Adrenal gland (tissue), 9 donors: ENCODE measurements at regions not wholly inside any gene's neighbourhood (a gene's known extent, or its start where the extent isn't known, plus 50 kb on each side); places are given as distances from the start of the nearest gene placed in this dataset.

Experiments used
- DNase-seq, 7 donors: peaks; one replicate each; pipeline ENCODE4 v3.0.0-alpha.2; 2019 to 2020
- H3K27ac ChIP-seq, 5 donors: fragments of 200-600 bp; sonication (generic) in 4 of 5; 1 replicate in 3 of 5; 2 replicates in 2 of 5; pipeline versions ENCODE4 v1.5.1 to v1.8.0; 2016 to 2020; ENCODE audit warnings: mild to moderate bottlenecking in 1 of 5
- H3K27me3 ChIP-seq: fragments of 200-600 bp; 2 replicates; pipeline ENCODE4 v1.8.0; 2021
- H3K36me3 ChIP-seq, 2 donors: fragments of 200-600 bp; replicated peaks in 1 of 2; 1 replicate in 1 of 2; 2 replicates in 1 of 2; pipeline versions ENCODE4 v1.5.1 to v1.8.0; 2018 to 2022
- H3K4me1 ChIP-seq, 2 donors: fragments of 200-600 bp; replicated peaks in 1 of 2; 1 replicate in 1 of 2; 2 replicates in 1 of 2; pipeline versions ENCODE4 v1.5.1 to v1.8.0; 2018 to 2021
- H3K4me3 ChIP-seq, 4 donors: fragments of 200-600 bp; sonication (generic) in 3 of 4; one replicate each; pipeline ENCODE4 v1.5.1; 2016 to 2018
- H3K9me3 ChIP-seq, 3 donors: fragments of 200-600 bp; sonication (generic) in 1 of 3; replicated peaks in 1 of 3; 1 replicate in 2 of 3; 2 replicates in 1 of 3; pipeline versions ENCODE4 v1.5.1 to v1.8.0; 2016 to 2021
- POLR2A ChIP-seq, 2 donors: fragments of 450-650 bp; IDR thresholded peaks; one replicate each; pipeline ENCODE4 v1.6.1; 2017; ENCODE audit warnings: antibody characterized with exemption in 2 of 2, mild to moderate bottlenecking in 2 of 2, moderate library complexity in 1 of 2
- WGBS, 4 donors: extraction: QIAGEN DNeasy Blood & Tissue Kit in 2 of 4; methylation state at CpG; one replicate each; pipeline versions ENCODE4 v1.1.5 to v1.1.7; 2013 to 2017; 5-methylcytosine and 5-hydroxymethylcytosine counted together
- intact Hi-C, 2 donors: fragments of 100-400 bp; cut with DNase I; formaldehyde crosslinking; loops; one replicate each; pipeline versions ENCODE4 v1.14.1 to v1.15.0; 2022 to 2023
- TF ChIP-seq, protein P1 (sequence below), 6 experiments: fragments of 450-650 bp in 4 of 6; fragments of 200-600 bp in 2 of 6; sonication (generic) in 1 of 6; IDR thresholded peaks; 1 replicate in 5 of 6; 2 replicates in 1 of 6; pipeline versions ENCODE4 v1.5.1 to v1.8.0; 2016 to 2021; ENCODE audit warnings: antibody characterized with exemption in 6 of 6, mild to moderate bottlenecking in 2 of 6, moderate library complexity in 1 of 6
- donor health status: healthy with polysubstance abuse.
- donor health status: Bipolar disorder and iron deficiency.
- donor health status: DM: yes; HTN: yes; CAD: no.
- donor health status: DM: no; HTN: no; CAD: no.
- donor health status: DM: no; HTN: no; CAD: no.

DNA sequence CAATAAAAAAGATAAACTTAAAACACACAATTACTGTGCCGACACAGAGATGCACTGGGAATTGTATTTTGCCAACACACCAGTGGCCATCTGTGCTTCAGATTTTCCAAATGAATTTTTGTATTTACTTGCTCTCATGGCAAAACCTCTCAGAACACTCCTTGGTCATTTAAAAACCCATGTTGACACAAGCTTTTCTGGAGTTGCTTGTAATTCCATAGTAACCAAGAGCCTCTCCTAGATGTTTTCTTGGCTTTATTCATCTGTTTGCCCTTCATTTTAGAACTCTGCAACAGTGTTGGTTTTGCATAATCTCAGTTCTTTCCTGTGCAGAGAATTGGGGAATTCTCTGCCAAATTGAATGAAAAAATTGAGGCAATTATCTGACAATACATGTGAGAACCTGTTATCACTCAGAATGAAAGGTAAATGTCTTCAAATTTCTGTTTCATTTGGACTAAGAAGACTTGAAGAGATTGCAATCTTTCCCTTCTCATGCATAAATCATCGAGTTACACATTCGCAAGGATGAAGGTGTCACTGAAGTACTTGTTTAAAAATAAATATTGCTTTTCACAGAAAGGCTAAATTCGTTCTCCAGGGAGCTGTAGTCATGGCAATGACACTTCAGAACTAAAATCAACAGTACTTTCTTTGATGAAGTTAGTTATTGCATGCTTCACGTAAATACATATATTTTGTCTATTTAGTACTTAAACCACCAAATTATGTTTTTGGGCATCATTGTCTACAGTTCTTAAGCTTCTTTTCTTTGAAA is 301.8 kb upstream of the CTSO start:
- Histone ChIP-seq H3K27ac (no peak overlapping the region), H3K4me3 (no peak overlapping the region), H3K27me3 (no peaks in the 10 kb centered on the region), H3K36me3 (no peaks in the 10 kb centered on the region), H3K4me1 (no peaks in the 10 kb centered on the region), H3K9me3 (no peaks in the 10 kb centered on the region)
- no peak for DNase-seq
- WGBS, 4 donors: 41 to 47% (median 45%) methylated on average over 5 of the region's 5 CpGs
- TF ChIP-seq, protein P1, sequence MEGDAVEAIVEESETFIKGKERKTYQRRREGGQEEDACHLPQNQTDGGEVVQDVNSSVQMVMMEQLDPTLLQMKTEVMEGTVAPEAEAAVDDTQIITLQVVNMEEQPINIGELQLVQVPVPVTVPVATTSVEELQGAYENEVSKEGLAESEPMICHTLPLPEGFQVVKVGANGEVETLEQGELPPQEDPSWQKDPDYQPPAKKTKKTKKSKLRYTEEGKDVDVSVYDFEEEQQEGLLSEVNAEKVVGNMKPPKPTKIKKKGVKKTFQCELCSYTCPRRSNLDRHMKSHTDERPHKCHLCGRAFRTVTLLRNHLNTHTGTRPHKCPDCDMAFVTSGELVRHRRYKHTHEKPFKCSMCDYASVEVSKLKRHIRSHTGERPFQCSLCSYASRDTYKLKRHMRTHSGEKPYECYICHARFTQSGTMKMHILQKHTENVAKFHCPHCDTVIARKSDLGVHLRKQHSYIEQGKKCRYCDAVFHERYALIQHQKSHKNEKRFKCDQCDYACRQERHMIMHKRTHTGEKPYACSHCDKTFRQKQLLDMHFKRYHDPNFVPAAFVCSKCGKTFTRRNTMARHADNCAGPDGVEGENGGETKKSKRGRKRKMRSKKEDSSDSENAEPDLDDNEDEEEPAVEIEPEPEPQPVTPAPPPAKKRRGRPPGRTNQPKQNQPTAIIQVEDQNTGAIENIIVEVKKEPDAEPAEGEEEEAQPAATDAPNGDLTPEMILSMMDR (IDR thresholded peaks at IDR 0.05): no peak
- TF ChIP-seq POLR2A (IDR thresholded peaks at IDR 0.05): no peak
- intact Hi-C loops: no loop called here

DNA sequence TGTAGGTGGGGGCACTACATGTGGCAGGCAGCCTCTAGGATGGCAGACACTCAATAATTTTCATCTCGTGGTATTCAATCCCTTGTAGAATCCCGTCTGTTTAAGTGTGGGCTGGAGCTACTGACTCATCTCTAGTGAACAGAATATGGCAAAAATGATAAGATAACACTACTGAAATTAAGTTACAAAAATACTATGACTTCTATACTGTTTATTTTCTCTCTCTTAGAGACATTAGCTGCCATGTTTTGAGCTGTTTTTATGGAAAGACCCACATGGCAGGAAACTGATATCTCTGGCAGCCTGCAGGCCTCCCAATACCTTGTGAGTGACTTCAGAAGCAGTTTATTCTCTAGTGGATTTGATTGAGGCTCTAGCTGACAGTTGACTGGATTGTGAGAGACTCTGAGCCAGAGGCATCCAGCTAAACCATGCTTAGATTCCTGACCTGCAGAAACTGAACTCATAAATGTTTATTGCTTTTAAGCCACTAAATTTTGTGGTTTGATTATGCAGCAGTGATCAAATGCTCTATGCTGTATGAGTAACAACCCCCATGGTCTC is 298.8 kb upstream of the CTSO start:
- no peak for DNase-seq
- intact Hi-C loops: no loop called here
- Histone ChIP-seq H3K27ac (no peak overlapping the region), H3K4me3 (no peak overlapping the region), H3K9me3 (no peaks in the 10 kb centered on the region), H3K27me3 (no peaks in the 10 kb centered on the region), H3K36me3 (no peaks in the 10 kb centered on the region), H3K4me1 (no peaks in the 10 kb centered on the region)
- no peak for TF ChIP-seq POLR2A (IDR thresholded peaks at IDR 0.05)
- TF ChIP-seq, protein P1 (IDR thresholded peaks at IDR 0.05): no peak
- WGBS, 4 donors: 38 to 63% (median 54%) methylated on average over 2 of the region's 2 CpGs

DNA sequence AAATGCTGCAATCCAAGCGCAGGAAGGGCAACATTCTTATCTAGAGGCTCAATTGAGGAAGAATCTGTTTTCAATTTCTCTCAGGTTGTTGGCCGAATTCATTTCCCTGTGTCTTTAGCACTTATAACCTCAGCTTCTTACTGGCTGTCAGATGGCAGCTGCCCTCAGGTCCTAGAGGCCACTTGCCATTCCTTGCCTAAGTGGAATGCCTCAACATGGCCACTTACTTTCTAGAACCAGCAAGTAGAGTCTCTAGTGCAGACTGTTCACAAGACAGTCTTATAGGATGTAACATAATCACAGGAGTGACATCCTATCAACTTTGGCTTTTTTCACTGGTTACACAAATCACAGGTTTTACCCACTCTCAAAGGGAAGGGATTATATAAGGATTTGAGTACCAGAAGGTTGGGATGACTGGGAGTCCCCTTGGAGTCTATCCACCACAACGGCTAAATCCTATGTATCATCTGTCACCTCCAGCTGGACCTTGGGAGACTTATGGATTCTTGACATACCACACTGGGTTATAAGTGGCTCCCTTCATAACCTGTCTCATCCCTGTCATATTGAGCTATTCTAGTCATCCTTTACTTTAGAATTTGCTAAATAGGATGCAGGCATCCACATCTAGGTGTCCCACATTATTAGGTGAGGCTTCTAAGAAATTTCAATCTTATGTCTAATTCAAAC is 297.9 kb upstream of the CTSO start:
- no peak for DNase-seq
- H3K27ac ChIP-seq: no peak overlapping the region
- no peaks in the 10 kb centered on the region for H3K27me3 ChIP-seq
- H3K4me3 ChIP-seq: no peak overlapping the region
- intact Hi-C loops: no loop called here
- WGBS, 4 donors: 54 to 81% (median 69%) methylated on average over 3 of the region's 3 CpGs
- H3K36me3 ChIP-seq: no peaks in the 10 kb centered on the region
- H3K4me1 ChIP-seq: no peaks in the 10 kb centered on the region
- TF ChIP-seq, protein P1 (IDR thresholded peaks at IDR 0.05): no peak
- no peak for TF ChIP-seq POLR2A (IDR thresholded peaks at IDR 0.05)
- H3K9me3 ChIP-seq: no peaks in the 10 kb centered on the region

DNA sequence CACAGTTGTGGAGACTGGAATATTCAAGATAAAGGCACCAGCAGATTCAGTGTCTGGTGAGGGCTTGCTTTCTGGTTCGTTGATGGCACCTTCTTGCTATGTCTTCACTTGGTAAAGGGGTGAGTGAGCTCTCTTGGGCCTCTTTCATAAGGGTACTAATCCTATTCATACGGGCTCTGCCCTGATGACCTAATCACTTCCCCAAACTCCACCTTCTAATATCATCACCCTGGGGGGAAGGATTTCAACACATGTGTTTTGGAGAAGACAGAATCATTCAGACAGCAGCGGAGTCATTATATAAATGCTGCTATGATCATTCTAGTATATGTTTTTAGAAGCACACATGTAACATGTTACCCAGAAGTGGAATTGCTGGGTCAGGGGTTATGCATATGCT is 295.3 kb upstream of the CTSO start:
- 63 to 80% (median 76%) methylated on average over 3 of the region's 3 CpGs for WGBS, 4 donors
- H3K9me3 ChIP-seq: no peaks in the 10 kb centered on the region

More for the DNA sequence above, 295.3 kb upstream of the CTSO start:
- TF ChIP-seq, protein P1 (IDR thresholded peaks at IDR 0.05): no peak
- no peak for TF ChIP-seq POLR2A (IDR thresholded peaks at IDR 0.05)
- H3K36me3 ChIP-seq: no peaks in the 10 kb centered on the region
- DNase-seq: no peak
- H3K4me1 ChIP-seq: no peaks in the 10 kb centered on the region
- no peak overlapping the region for H3K27ac ChIP-seq
- H3K4me3 ChIP-seq: no peak overlapping the region
- intact Hi-C loops: no loop called here
- no peaks in the 10 kb centered on the region for H3K27me3 ChIP-seq
